DND-41 (cell line): ENCODE measurements at regions not wholly inside any gene's neighbourhood (a gene's known extent, or its start where the extent isn't known, plus 50 kb on each side); places are given as distances from the start of the nearest gene placed in this dataset.

Source experiments
- CTCF ChIP-seq: IDR thresholded peaks from 2 replicates; pipeline ENCODE4 v1.5.1; 2012; ENCODE audit warnings: borderline replicate concordance, low read length, moderate library complexity, mild to moderate bottlenecking; ENCODE audit not compliant: poor library complexity, severe bottlenecking; ENCODE audit errors: extremely low read depth
- EZH2 ChIP-seq: IDR thresholded peaks from 3 replicates; pipeline ENCODE4 v1.6.1; 2012; ENCODE audit warnings: borderline replicate concordance, low read depth, mild to moderate bottlenecking, moderate library complexity, low read length, inconsistent platforms; ENCODE audit not compliant: severe bottlenecking

DNA sequence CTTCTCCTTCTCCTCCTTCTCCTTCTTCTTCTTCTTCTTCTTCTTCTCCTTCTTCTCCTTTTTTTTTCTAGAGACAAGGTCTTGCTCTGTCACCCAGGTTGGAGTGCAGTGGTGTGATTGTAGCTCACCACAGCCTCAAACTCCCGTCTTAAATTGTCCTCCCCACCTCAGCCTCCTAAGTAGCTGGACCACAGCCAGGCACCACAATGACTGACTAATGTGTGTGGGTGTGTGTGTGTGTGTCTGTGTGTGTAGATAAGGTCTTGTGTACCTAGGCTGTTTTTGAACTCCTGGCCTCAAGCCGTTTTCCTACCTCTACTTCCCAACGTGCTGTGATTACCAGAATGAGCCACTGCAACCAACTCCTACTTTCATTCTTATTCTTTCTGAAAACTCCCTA lies 390.9 kb downstream of the ADAM29 start:
- TF ChIP-seq CTCF (no peak), EZH2 (no peak)
